NT2/D1 (cell line): ENCODE measurements at regions not wholly inside any gene's neighbourhood (a gene's known extent, or its start where the extent isn't known, plus 50 kb on each side); places are given as distances from the start of the nearest gene placed in this dataset.

Experiments used
- SUZ12 ChIP-seq: IDR thresholded peaks from 2 replicates; pipeline ENCODE4 v1.6.1; 2011; ENCODE audit not compliant: insufficient read length, insufficient read depth; ENCODE audit errors: extremely low read depth
- ZNF274 ChIP-seq: IDR thresholded peaks from 2 replicates; pipeline ENCODE4 v1.6.1; 2011; ENCODE audit warnings: mild to moderate bottlenecking, low read depth, low read length

DNA sequence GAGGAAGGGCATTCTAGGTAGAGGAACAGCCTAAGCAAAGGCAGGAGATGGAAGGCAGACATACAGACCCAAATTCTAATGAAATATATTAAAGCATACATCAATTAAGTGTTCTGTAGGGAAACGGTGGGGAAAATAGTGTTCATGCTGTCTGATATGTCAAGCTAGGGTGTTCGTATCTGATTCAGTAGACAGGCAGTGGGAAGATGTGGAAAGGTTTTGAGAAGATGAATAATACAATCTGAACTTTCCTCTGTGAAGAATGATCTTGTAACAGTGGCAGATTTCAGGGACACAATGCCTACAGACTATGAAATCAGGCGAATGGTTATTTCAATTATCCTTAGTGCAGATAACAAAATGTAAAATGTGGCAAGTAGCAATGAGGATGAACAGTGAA lies 594.2 kb downstream of the KCTD12 start:
- TF ChIP-seq ZNF274: no peak
- TF ChIP-seq SUZ12: no peak
